Activated CD8-positive, alpha-beta memory T cell treated with anti-CD3 and anti-CD28 coated beads, Interleukin-2, amount 50 U/mL, for 24 hours (primary cell): ENCODE measurements at regions not wholly inside any gene's neighbourhood (a gene's known extent, or its start where the extent isn't known, plus 50 kb on each side); places are given as distances from the start of the nearest gene placed in this dataset.

Source experiments
- DNase-seq: peaks from one replicate; pipeline ENCODE4 v3.0.0-alpha.2; 2020; ENCODE audit errors: extremely low read depth

GRCh38 chr9:87156247-87156646 is 208.9 kb upstream of the GAS1 start:
- no peak for DNase-seq

- DNase-seq = no peak
These were observed 210.2 kb upstream of the GAS1 start for GRCh38 chr9:87157366-87158031.

GRCh38 chr9:87158765-87159164 is 211.5 kb upstream of the GAS1 start:
- no peak for DNase-seq

- DNase-seq = no peak
These were observed 213.1 kb upstream of the GAS1 start for GRCh38 chr9:87160148-87161102.

GRCh38 chr9:87167161-87167560 is 219.9 kb upstream of the GAS1 start:
- DNase-seq = no peak

GRCh38 chr9:87167582-87167981 is 220.3 kb upstream of the GAS1 start:
- no peak for DNase-seq

GRCh38 chr9:87178302-87178701 is 231.0 kb upstream of the GAS1 start:
- no peak for DNase-seq

GRCh38 chr9:87179553-87180340 is 232.4 kb upstream of the GAS1 start:
- DNase-seq = no peak

GRCh38 chr9:87180361-87180760 is 233.1 kb upstream of the GAS1 start:
- no peak for DNase-seq

- DNase-seq = no peak
These were observed 233.5 kb upstream of the GAS1 start for GRCh38 chr9:87180841-87181240.

- no peak for DNase-seq
These were observed 234.4 kb upstream of the GAS1 start for GRCh38 chr9:87181670-87182069.

- no peak for DNase-seq
These were observed 237.8 kb upstream of the GAS1 start for GRCh38 chr9:87184956-87185642.

GRCh38 chr9:87187656-87188055 is 240.3 kb upstream of the GAS1 start:
- no peak for DNase-seq

- DNase-seq = no peak
These were observed 241.7 kb upstream of the GAS1 start for GRCh38 chr9:87189006-87189405.

GRCh38 chr9:87193151-87193550 is 245.8 kb upstream of the GAS1 start:
- DNase-seq = no peak

- DNase-seq = no peak
These were observed 246.9 kb upstream of the GAS1 start for GRCh38 chr9:87193925-87194868.

GRCh38 chr9:87195306-87195705 is 248.0 kb upstream of the GAS1 start:
- DNase-seq = no peak

GRCh38 chr9:87197349-87198130 is 250.2 kb upstream of the GAS1 start:
- no peak for DNase-seq

GRCh38 chr9:87198716-87199115 is 251.4 kb upstream of the GAS1 start:
- no peak for DNase-seq

GRCh38 chr9:87199278-87199677 is 252.0 kb upstream of the GAS1 start:
- no peak for DNase-seq
